ENCODE measurements at regions not wholly inside any gene's neighbourhood (a gene's known extent, or its start where the extent isn't known, plus 50 kb on each side); places are given as distances from the start of the nearest gene placed in this dataset.

- H3K9ac ChIP-seq = no peak overlapping the region
- H3K36me3 ChIP-seq (replicated peaks in 1 of 2; ENCODE audit: control insufficient read depth in 1 of 2, insufficient read depth in 2 of 2, low read length in 1 of 2) = no peaks in the 10 kb centered on the region
- no peaks in the 10 kb centered on the region; a peak in 1 of 4 replicates for H3K4me1 ChIP-seq (ENCODE audit: control insufficient read depth in 1 of 2, insufficient read depth in 2 of 2, low read depth in 1 of 2, low read length in 1 of 2)
- H4K20me1 ChIP-seq (ENCODE audit: insufficient read depth) = no peaks in the 10 kb centered on the region
- no peak for DNase-seq
- TF ChIP-seq NRF1 (IDR thresholded peaks at IDR 0.05; ENCODE audit: low read depth, low read length) = no peak
- TF ChIP-seq SMC3 (IDR thresholded peaks at IDR 0.05; ENCODE audit: low read depth, low read length) = no peak
- no peak for TF ChIP-seq RAD21 (IDR thresholded peaks at IDR 0.05; ENCODE audit: low read length)
- no peak for TF ChIP-seq RFX5 (IDR thresholded peaks at IDR 0.05; ENCODE audit: low read length)
- TF ChIP-seq POLR2AphosphoS5 (IDR thresholded peaks at IDR 0.05; ENCODE audit: low read depth, low read length) = no peak
- no peak for TF ChIP-seq FOXM1 (IDR thresholded peaks at IDR 0.05; ENCODE audit: low read depth)
- no peak for TF ChIP-seq YY1 (IDR thresholded peaks at IDR 0.05; ENCODE audit: low read depth)
- no peak overlapping the region for H3K27ac ChIP-seq (ENCODE audit: low read depth in 2 of 2, low read length in 1 of 2)
- H3K9me3 ChIP-seq = no peaks in the 10 kb centered on the region
- no peak overlapping the region for H3K4me2 ChIP-seq
- WGBS (ENCODE audit: low lambda C conversion rate) = 70% methylated on average over 8 of the region's 8 CpGs
- H3K9me2 ChIP-seq = no peaks in the 10 kb centered on the region
- no peak overlapping the region for H2AFZ ChIP-seq (ENCODE audit: low read depth)
- H3K79me2 ChIP-seq (ENCODE audit: insufficient read depth) = no peaks in the 10 kb centered on the region
- ChIA-PET POLR2A (no interaction called here), CTCF (no interaction called here)
- H3K4me3 ChIP-seq (ENCODE audit: low read depth in 2 of 2, low read length in 1 of 2) = no peak overlapping the region
- no peaks in the 10 kb centered on the region for H3F3A ChIP-seq (replicated peaks; ENCODE audit: insufficient read depth)
- no peaks in the 10 kb centered on the region for H3K27me3 ChIP-seq (ENCODE audit: insufficient read depth)
Measured at GRCh38 chr2:107102176-107102575, 216.2 kb upstream of the ST6GAL2 start.

- WGBS (ENCODE audit: low lambda C conversion rate) = 43% methylated on average over 2 of the region's 2 CpGs
- CTCF ChIA-PET = no interaction called here
- Histone ChIP-seq H3K9me2 (no peaks in the 10 kb centered on the region), H3K4me2 (no peak overlapping the region), H3K27ac (ENCODE audit: low read depth in 2 of 2, low read length in 1 of 2) (no peak overlapping the region; a peak in 1 of 4 replicates), H3K79me2 (ENCODE audit: insufficient read depth) (no peaks in the 10 kb centered on the region), H3K9me3 (no peaks in the 10 kb centered on the region), H3K4me3 (ENCODE audit: low read depth in 2 of 2, low read length in 1 of 2) (no peak overlapping the region), H2AFZ (ENCODE audit: low read depth) (peak overlapping the region; percentile 63; the same call in 1 of the 2 replicates), H3K27me3 (ENCODE audit: insufficient read depth) (no peaks in the 10 kb centered on the region), H3K4me1 (ENCODE audit: control insufficient read depth in 1 of 2, insufficient read depth in 2 of 2, low read depth in 1 of 2, low read length in 1 of 2) (no peaks in the 10 kb centered on the region), H3K9ac (no peak overlapping the region), H4K20me1 (ENCODE audit: insufficient read depth) (no peaks in the 10 kb centered on the region), H3K36me3 (replicated peaks in 1 of 2; ENCODE audit: control insufficient read depth in 1 of 2, insufficient read depth in 2 of 2, low read length in 1 of 2) (no peaks in the 10 kb centered on the region), H3F3A (replicated peaks; ENCODE audit: insufficient read depth) (no peaks in the 10 kb centered on the region)
- TF ChIP-seq PBX3 (IDR thresholded peaks at IDR 0.05) = no peak
- TF ChIP-seq GATA2 (CRISPR knock-in tag; IDR thresholded peaks at IDR 0.05) = no peak
- no peak for TF ChIP-seq USF1 (IDR thresholded peaks at IDR 0.05; ENCODE audit: borderline replicate concordance, low read depth)
- TF ChIP-seq RCOR1 (IDR thresholded peaks at IDR 0.05; ENCODE audit: low read length) = no peak
- no peak for TF ChIP-seq SMC3 (IDR thresholded peaks at IDR 0.05; ENCODE audit: low read depth, low read length)
- no peak for TF ChIP-seq RAD21 (IDR thresholded peaks at IDR 0.05; ENCODE audit: low read length)
- DNase-seq = no peak
- POLR2A ChIA-PET = no interaction called here
Measured at GRCh38 chr2:107107351-107107750, 221.4 kb upstream of the ST6GAL2 start.

- H3K36me3 ChIP-seq (replicated peaks in 1 of 2; ENCODE audit: control insufficient read depth in 1 of 2, insufficient read depth in 2 of 2, low read length in 1 of 2) = no peaks in the 10 kb centered on the region
- no peaks in the 10 kb centered on the region for H3K4me1 ChIP-seq (ENCODE audit: control insufficient read depth in 1 of 2, insufficient read depth in 2 of 2, low read depth in 1 of 2, low read length in 1 of 2)
- H3K4me3 ChIP-seq (ENCODE audit: low read depth in 2 of 2, low read length in 1 of 2) = no peak overlapping the region
- H3K4me2 ChIP-seq = no peak overlapping the region
- no peak overlapping the region for H3K27ac ChIP-seq (ENCODE audit: low read depth in 2 of 2, low read length in 1 of 2)
- no peaks in the 10 kb centered on the region for H3K9me3 ChIP-seq
- H3K27me3 ChIP-seq (ENCODE audit: insufficient read depth) = no peaks in the 10 kb centered on the region
- no peak overlapping the region for H3K9ac ChIP-seq
- H3K79me2 ChIP-seq (ENCODE audit: insufficient read depth) = no peaks in the 10 kb centered on the region
- H3F3A ChIP-seq (replicated peaks; ENCODE audit: insufficient read depth) = no peaks in the 10 kb centered on the region
- no peak for TF ChIP-seq GATA2 (CRISPR knock-in tag; IDR thresholded peaks at IDR 0.05)
- TF ChIP-seq TCF12 (IDR thresholded peaks at IDR 0.05) = peak; percentile 30; the same call in 1 of the 2 replicates
- 16% methylated on average over 2 of the region's 2 CpGs for WGBS (ENCODE audit: low lambda C conversion rate)
- no peak for DNase-seq
- H4K20me1 ChIP-seq (ENCODE audit: insufficient read depth) = no peaks in the 10 kb centered on the region
- ChIA-PET CTCF (no interaction called here), POLR2A (no interaction called here)
- H2AFZ ChIP-seq (ENCODE audit: low read depth) = no peak overlapping the region
- H3K9me2 ChIP-seq = no peaks in the 10 kb centered on the region
Measured at GRCh38 chr2:107108556-107108955, 222.6 kb upstream of the ST6GAL2 start.

Measured in SK-N-SH (cell line).